GM10266 (cell line): ENCODE measurements at regions not wholly inside any gene's neighbourhood (a gene's known extent, or its start where the extent isn't known, plus 50 kb on each side); places are given as distances from the start of the nearest gene placed in this dataset.

Experiments
- DNase-seq: peaks from one replicate; pipeline ENCODE4 v3.0.0; 2012; ENCODE audit errors: extremely low spot score
- CTCF ChIP-seq: IDR thresholded peaks from 2 replicates; pipeline ENCODE4 v1.5.1; 2012; ENCODE audit warnings: mild to moderate bottlenecking, low read depth; ENCODE audit not compliant: control insufficient read depth, insufficient read depth; ENCODE audit errors: missing control alignments

DNA sequence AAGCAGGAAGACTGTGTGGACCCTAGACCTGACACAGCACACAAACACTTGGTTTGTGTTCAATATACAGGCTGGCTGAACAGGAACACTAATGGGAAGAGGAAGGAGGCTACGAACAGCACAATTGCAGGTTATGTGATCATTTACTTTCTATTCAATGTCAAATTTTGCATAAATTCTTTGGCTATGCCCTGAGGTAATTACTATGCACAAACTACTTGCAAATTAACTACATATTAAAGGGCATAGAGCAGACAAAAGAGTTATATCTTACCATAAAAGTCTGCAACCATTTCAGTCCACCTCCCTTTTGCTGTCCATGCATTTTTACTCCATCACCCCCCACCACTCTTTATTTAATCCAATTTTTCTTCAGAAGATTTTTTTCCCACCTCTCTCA is 291.2 kb upstream of the TMTC1 start:
- TF ChIP-seq CTCF: no peak
- DNase-seq: no peak

DNA sequence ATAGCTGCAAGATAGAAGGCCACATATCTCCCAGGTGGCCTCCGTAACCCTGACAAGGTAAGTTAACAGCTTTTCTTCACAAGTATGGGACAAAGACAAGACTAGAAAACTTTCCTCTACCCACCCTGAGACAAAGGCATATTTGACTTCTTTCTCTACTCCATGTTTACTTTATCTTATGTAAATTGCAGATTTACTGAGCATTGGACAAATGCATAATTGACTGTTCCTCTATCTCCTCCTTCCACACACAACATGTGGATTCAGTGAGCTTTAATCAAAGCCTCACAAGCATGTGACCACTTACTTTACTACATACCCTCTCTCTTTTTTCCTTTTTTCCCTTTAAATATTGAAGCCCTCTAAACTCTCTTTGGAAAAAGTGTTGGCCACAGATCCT is 289.1 kb upstream of the TMTC1 start:
- no peak for TF ChIP-seq CTCF
- DNase-seq: no peak

DNA sequence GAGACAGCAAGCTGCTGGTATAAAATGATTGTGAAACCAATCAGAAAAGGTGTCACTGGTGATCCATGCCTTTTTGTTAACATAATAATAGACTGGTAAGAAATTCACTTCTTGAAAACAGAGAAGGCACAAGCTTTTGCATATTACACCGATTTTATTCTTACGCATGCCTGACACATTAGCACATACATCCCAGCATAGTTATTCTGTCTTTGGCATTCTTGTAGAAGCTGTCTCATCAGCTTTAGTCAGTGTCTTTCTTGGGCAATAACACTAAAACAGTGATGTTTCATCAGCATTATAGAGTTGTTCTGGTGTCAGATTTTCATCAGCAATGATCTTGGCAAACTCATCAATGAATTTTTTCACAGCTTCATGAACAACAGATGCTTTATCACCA is 283.4 kb upstream of the TMTC1 start:
- TF ChIP-seq CTCF: no peak
- DNase-seq: no peak

GRCh38 chr12:30064906-30065305 is 281.2 kb upstream of the TMTC1 start:
- no peak for TF ChIP-seq CTCF
- no peak for DNase-seq

DNA sequence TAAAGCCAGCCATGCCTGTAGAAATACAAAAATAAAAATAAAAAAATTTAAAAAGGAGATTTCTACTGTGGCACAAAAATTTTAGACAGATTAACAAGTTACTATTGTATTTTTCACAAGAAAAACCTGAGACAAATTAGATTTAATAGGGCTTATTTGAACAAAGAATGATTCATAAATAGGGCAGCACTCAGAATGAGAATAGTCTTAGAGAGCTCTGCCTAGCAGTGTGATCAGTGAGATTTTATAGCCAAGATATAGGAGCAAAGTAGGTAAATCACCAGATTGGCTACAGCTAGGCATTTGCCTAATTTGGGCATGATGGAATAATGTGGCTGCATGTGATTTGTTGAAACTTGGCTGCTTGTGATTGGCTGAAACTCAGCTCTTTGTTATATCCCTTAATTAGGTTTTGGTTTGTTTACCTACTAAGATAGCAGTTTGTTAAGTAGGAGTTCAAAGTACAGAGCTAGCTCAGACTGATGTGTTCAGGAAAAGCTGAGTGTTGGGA is 279.7 kb upstream of the TMTC1 start:
- no peak for DNase-seq
- TF ChIP-seq CTCF: no peak

DNA sequence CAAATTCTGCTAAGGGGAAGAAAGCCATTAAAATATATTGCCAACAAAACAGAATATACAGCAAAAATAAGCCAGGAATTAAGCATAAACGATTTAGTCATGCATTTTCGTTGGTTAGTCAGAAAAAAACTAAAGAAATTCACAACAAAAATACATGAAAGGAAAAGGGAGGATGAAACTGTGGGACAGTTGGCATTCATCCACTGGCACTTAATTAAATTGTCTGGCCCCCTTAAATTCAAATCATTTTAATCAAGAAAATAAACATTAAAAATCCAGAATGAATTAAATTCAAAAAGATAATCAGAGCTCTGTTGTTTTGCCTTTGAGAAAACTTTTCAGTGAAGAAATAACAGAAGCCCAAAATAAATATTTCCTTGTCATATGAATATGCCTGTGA is 264.6 kb upstream of the TMTC1 start:
- TF ChIP-seq CTCF: no peak
- DNase-seq: no peak

GRCh38 chr12:30047516-30048254 is 263.9 kb upstream of the TMTC1 start:
- no peak for DNase-seq
- TF ChIP-seq CTCF: no peak
